Stomach (tissue), 8 donors: ENCODE measurements at regions not wholly inside any gene's neighbourhood (a gene's known extent, or its start where the extent isn't known, plus 50 kb on each side); places are given as distances from the start of the nearest gene placed in this dataset.

Experiments used
- DNase-seq, 2 donors: peaks; one replicate each; pipeline versions ENCODE4 v3.0.0 to v3.0.0-alpha.2; 2013 to 2019
- H3K27ac ChIP-seq, 5 donors: fragments of 200-600 bp in 4 of 5; sonication (generic) in 4 of 5; one replicate each; pipeline ENCODE4 v1.5.1; 2013 to 2019; ENCODE audit warnings: mild to moderate bottlenecking in 1 of 5, moderate library complexity in 1 of 5
- H3K27me3 ChIP-seq, 3 donors: fragments of 200-600 bp; sonication (generic); one replicate each; pipeline ENCODE4 v1.5.1; 2017 to 2019; ENCODE audit warnings: mixed run types in 1 of 3
- H3K36me3 ChIP-seq, 4 donors: fragments of 200-600 bp; sonication (generic); 1 replicate in 3 of 4; 2 replicates in 1 of 4; pipeline ENCODE4 v1.5.1; 2016 to 2019
- H3K4me1 ChIP-seq, 4 donors: fragments of 200-600 bp; sonication (generic); one replicate each; pipeline ENCODE4 v1.5.1; 2016 to 2019
- H3K4me3 ChIP-seq, 4 donors: fragments of 200-600 bp; sonication (generic) in 3 of 4; one replicate each; pipeline ENCODE4 v1.5.1; 2016 to 2019; ENCODE audit warnings: mild to moderate bottlenecking in 1 of 4
- H3K9me3 ChIP-seq, 4 donors: fragments of 200-600 bp; sonication (generic); one replicate each; pipeline ENCODE4 v1.5.1; 2016 to 2019
- EP300 ChIP-seq: sonication (generic); formaldehyde crosslinking; IDR thresholded peaks from one replicate; pipeline ENCODE4 v1.6.1; 2017; ENCODE audit warnings: antibody characterized with exemption
- POLR2A ChIP-seq, 4 donors: fragments of 450-650 bp; IDR thresholded peaks; one replicate each; pipeline ENCODE4 v1.6.1; 2016; ENCODE audit warnings: antibody characterized with exemption in 4 of 4, control low read depth in 2 of 4, mild to moderate bottlenecking in 1 of 4, moderate library complexity in 1 of 4
- POLR2AphosphoS5 ChIP-seq, 3 donors: sonication (generic); formaldehyde crosslinking; IDR thresholded peaks; one replicate each; pipeline ENCODE4 v1.6.1; 2016; ENCODE audit warnings: antibody characterized with exemption in 3 of 3
- WGBS, 5 donors: extraction: QIAGEN DNeasy Blood & Tissue Kit in 3 of 5; methylation state at CpG; one replicate each; pipeline versions ENCODE4 v1.1.5 to v1.1.7; 2013 to 2018; 5-methylcytosine and 5-hydroxymethylcytosine counted together
- intact Hi-C: fragments of 100-400 bp; cut with DNase I; formaldehyde crosslinking; loops from one replicate; pipeline ENCODE4 v1.15.1; 2023; ENCODE audit warnings: low total_unique reads
- TF ChIP-seq, protein P1 (sequence below), 7 experiments: fragments of 450-650 bp in 4 of 7; fragments of 200-600 bp in 3 of 7; sonication (generic) in 3 of 7; IDR thresholded peaks; one replicate each; pipeline ENCODE4 v1.5.1; 2016 to 2019; ENCODE audit warnings: antibody characterized with exemption in 7 of 7, control low read depth in 2 of 7, mild to moderate bottlenecking in 1 of 7
- donor health status: healthy with polysubstance abuse.
- donor health status: Bipolar disorder and iron deficiency.
- donor health status: healthy.

DNA sequence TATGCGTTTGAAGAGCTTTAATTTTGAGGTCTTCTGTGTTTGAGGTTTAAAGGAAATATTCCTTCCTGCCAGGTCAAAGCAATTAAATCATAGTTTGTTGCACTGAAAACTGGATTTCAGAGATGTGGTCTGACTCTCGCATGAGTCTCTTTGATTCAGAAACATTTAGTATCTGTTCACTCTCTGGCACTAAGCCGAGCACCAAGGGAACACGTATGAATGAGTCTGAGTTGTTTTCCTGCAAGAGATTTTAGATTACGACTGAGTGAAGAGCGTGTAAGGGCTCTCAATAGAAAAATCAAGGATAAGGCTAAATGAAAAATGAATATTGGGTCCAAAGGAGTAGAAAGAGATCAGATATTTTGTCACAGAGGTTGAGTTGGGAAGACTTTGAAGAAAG is 875.4 kb upstream of the PRKX start:
- WGBS, 5 donors: 79 to 87% (median 80%) methylated on average over 6 of the region's 6 CpGs
- Histone ChIP-seq H3K36me3 (no peaks in the 10 kb centered on the region), H3K4me1 (no peaks in the 10 kb centered on the region), H3K27ac (no peak overlapping the region), H3K27me3 (no peaks in the 10 kb centered on the region), H3K9me3 (no peaks in the 10 kb centered on the region), H3K4me3 (no peak overlapping the region)
- intact Hi-C loops: no loop called here
- no peak for DNase-seq
- TF ChIP-seq EP300: no peak
- TF ChIP-seq, protein P1, sequence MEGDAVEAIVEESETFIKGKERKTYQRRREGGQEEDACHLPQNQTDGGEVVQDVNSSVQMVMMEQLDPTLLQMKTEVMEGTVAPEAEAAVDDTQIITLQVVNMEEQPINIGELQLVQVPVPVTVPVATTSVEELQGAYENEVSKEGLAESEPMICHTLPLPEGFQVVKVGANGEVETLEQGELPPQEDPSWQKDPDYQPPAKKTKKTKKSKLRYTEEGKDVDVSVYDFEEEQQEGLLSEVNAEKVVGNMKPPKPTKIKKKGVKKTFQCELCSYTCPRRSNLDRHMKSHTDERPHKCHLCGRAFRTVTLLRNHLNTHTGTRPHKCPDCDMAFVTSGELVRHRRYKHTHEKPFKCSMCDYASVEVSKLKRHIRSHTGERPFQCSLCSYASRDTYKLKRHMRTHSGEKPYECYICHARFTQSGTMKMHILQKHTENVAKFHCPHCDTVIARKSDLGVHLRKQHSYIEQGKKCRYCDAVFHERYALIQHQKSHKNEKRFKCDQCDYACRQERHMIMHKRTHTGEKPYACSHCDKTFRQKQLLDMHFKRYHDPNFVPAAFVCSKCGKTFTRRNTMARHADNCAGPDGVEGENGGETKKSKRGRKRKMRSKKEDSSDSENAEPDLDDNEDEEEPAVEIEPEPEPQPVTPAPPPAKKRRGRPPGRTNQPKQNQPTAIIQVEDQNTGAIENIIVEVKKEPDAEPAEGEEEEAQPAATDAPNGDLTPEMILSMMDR (IDR thresholded peaks at IDR 0.05): no peak
- no peak for TF ChIP-seq POLR2AphosphoS5 (IDR thresholded peaks at IDR 0.05)
- TF ChIP-seq POLR2A (IDR thresholded peaks at IDR 0.05): no peak

DNA sequence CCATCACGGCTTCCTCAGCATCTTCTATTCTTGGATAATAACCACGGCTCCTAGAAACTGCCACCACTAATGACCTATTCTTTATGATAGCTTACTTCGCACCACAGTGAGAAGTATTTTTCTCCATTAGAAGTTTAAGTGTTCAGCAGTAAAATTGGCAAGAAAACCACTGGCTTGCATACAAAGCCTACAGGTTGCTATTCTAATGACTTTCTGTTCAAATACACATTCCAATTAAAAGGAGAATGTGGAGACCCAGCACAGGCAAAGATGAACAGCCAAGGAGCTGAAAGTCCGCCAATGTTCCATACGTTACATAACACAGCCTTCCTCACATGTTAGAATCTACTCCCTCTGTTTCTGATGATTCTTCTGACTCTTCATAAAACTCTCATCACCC is 875.0 kb upstream of the PRKX start:
- TF ChIP-seq, protein P1 (IDR thresholded peaks at IDR 0.05): no peak
- TF ChIP-seq POLR2A (IDR thresholded peaks at IDR 0.05) (no peak), POLR2AphosphoS5 (IDR thresholded peaks at IDR 0.05) (no peak), EP300 (no peak)
- no peaks in the 10 kb centered on the region for H3K27me3 ChIP-seq
- H3K9me3 ChIP-seq: no peaks in the 10 kb centered on the region
- no peak overlapping the region for H3K27ac ChIP-seq
- intact Hi-C loops: no loop called here
- WGBS, 5 donors: 74 to 87% (median 82%) methylated on average over 5 of the region's 5 CpGs
- DNase-seq: peak in 1 of 2 donors; percentile 2
- no peak overlapping the region for H3K4me3 ChIP-seq
- H3K4me1 ChIP-seq: no peaks in the 10 kb centered on the region
- no peaks in the 10 kb centered on the region for H3K36me3 ChIP-seq

DNA sequence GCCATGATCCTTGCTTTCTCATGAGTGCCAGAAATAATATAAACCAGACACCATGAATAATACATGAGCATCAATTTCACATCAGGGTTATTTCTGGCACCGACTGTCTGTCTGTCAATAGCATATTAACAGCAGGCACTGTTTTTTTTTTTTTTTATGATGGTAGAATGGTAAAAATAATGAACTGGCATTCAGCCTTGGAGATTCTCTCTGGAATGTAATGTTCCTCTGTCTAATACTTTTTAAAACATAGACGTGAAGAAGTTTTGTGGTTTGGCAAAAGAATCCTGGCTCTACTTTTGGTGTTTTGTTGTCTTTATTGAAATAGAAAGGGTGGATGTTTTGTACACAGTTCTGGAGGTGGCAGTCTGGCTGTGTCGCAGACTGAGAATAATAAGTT is 874.6 kb upstream of the PRKX start:
- no peak for DNase-seq
- H3K4me3 ChIP-seq: no peak overlapping the region
- H3K4me1 ChIP-seq: no peaks in the 10 kb centered on the region
- intact Hi-C loops: no loop called here
- H3K27ac ChIP-seq: no peak overlapping the region
- TF ChIP-seq, protein P1 (IDR thresholded peaks at IDR 0.05): no peak
- TF ChIP-seq POLR2AphosphoS5 (IDR thresholded peaks at IDR 0.05): no peak
- H3K9me3 ChIP-seq: no peaks in the 10 kb centered on the region
- WGBS, 5 donors: 71 to 83% (median 74%) methylated on average over 3 of the region's 3 CpGs
- H3K27me3 ChIP-seq: no peaks in the 10 kb centered on the region
- H3K36me3 ChIP-seq: no peaks in the 10 kb centered on the region

DNA sequence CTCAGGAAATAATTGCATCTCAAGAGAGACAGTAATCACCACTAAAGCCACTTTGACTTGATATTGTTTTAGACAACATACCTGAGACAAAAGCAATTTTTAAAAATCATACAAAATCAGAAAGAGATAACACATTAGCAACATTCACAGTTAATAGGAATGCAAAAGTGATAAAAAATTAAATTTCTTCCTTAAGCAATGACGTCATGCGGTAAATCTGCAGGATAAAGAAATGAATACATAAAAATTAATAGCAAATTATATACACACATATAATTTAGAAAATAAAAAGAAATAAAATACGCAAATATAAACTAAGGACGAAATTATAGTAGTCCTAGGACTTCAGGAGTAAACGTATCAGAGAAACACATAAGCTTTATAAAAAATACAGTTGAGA is 866.5 kb upstream of the PRKX start:
- intact Hi-C loops: no loop called here
- WGBS, 5 donors: 83 to 96% (median 88%) methylated on average over 5 of the region's 5 CpGs
- no peak for DNase-seq
- Histone ChIP-seq H3K9me3 (no peaks in the 10 kb centered on the region), H3K4me1 (no peaks in the 10 kb centered on the region), H3K27ac (no peak overlapping the region), H3K36me3 (no peaks in the 10 kb centered on the region), H3K4me3 (no peak overlapping the region), H3K27me3 (no peaks in the 10 kb centered on the region)
- no peak for TF ChIP-seq EP300
- TF ChIP-seq, protein P1 (IDR thresholded peaks at IDR 0.05): no peak
- no peak for TF ChIP-seq POLR2AphosphoS5 (IDR thresholded peaks at IDR 0.05)
- no peak for TF ChIP-seq POLR2A (IDR thresholded peaks at IDR 0.05)
